Activated T-helper 2 cell treated with anti-CD3 and anti-CD28 coated beads, Interferon-gamma antibody, Interleukin-2, Interleukin-4, amounts not matched to agents 10 μg/mL and 5 μg/mL and 100 μg/mL, durations not matched to agents 14 hours and 24 hours and 36 hours (primary cell): ENCODE measurements at regions not wholly inside any gene's neighbourhood (a gene's known extent, or its start where the extent isn't known, plus 50 kb on each side); places are given as distances from the start of the nearest gene placed in this dataset.

Experiments used
- DNase-seq: peaks from one replicate; pipeline ENCODE4 v3.0.0; 2021; ENCODE audit warnings: low spot score
- H3K27ac Mint-ChIP-seq: one replicate; pipeline ENCODE4 v1.8.0; 2021; ENCODE audit warnings: mixed read lengths
- H3K27me3 Mint-ChIP-seq: one replicate; pipeline ENCODE4 v1.8.0; 2021; ENCODE audit warnings: low read depth, mixed read lengths
- H3K36me3 Mint-ChIP-seq: one replicate; pipeline ENCODE4 v1.8.0; 2021; ENCODE audit warnings: low read depth, mixed read lengths
- H3K4me1 Mint-ChIP-seq: one replicate; pipeline ENCODE4 v1.8.0; 2021; ENCODE audit warnings: low read depth, mixed read lengths
- H3K4me3 Mint-ChIP-seq: one replicate; pipeline ENCODE4 v1.8.0; 2021; ENCODE audit warnings: low read depth, mild to moderate bottlenecking, moderate library complexity, mixed read lengths
- H3K9me3 Mint-ChIP-seq: one replicate; pipeline ENCODE4 v1.8.0; 2021; ENCODE audit warnings: mixed read lengths
- intact Hi-C: fragments of 100-400 bp; cut with micrococcal nuclease; formaldehyde crosslinking; loops from one replicate; pipeline ENCODE4 v1.15.1; 2023

GRCh38 chr7:45368129-45368807, 205.9 kb upstream of the ADCY1 start:
- H3K4me3 Mint-ChIP-seq = no peak overlapping the region

GRCh38 chr7:45384499-45384898, 189.7 kb upstream of the ADCY1 start:
- no peaks in the 10 kb centered on the region for H3K9me3 Mint-ChIP-seq
- intact Hi-C loops = no loop called here
- no peak for DNase-seq
- no peaks in the 10 kb centered on the region for H3K4me1 Mint-ChIP-seq
- H3K27ac Mint-ChIP-seq = no peak overlapping the region
- no peaks in the 10 kb centered on the region for H3K27me3 Mint-ChIP-seq
- no peak overlapping the region for H3K4me3 Mint-ChIP-seq
- H3K36me3 Mint-ChIP-seq = no peaks in the 10 kb centered on the region

More at GRCh38 chr7:45368129-45368807, 205.9 kb upstream of the ADCY1 start:
- Mint-ChIP-seq H3K36me3 (no peaks in the 10 kb centered on the region), H3K4me1 (no peaks in the 10 kb centered on the region), H3K27me3 (peaks cover 6% of the 10 kb centered on the region), H3K27ac (no peak overlapping the region), H3K9me3 (no peaks in the 10 kb centered on the region)
- no peak for DNase-seq
- intact Hi-C loops = no loop called here

- no peak overlapping the region for H3K27ac Mint-ChIP-seq
- no peak for DNase-seq
- H3K27me3 Mint-ChIP-seq = no peaks in the 10 kb centered on the region
- no peaks in the 10 kb centered on the region for H3K36me3 Mint-ChIP-seq
- intact Hi-C loops = no loop called here
- H3K9me3 Mint-ChIP-seq = no peaks in the 10 kb centered on the region
- H3K4me3 Mint-ChIP-seq = no peak overlapping the region
- H3K4me1 Mint-ChIP-seq = no peaks in the 10 kb centered on the region
Measured at GRCh38 chr7:45387837-45388236, 186.3 kb upstream of the ADCY1 start.

GRCh38 chr7:45389073-45389872, 184.9 kb upstream of the ADCY1 start:
- H3K27ac Mint-ChIP-seq = no peak overlapping the region
- H3K27me3 Mint-ChIP-seq = no peaks in the 10 kb centered on the region
- no peaks in the 10 kb centered on the region for H3K4me1 Mint-ChIP-seq
- H3K4me3 Mint-ChIP-seq = no peak overlapping the region
- DNase-seq = no peak
- intact Hi-C loops = no loop called here
- no peaks in the 10 kb centered on the region for H3K36me3 Mint-ChIP-seq
- H3K9me3 Mint-ChIP-seq = peaks cover under 1% of the 10 kb centered on the region

- DNase-seq = no peak
- no peaks in the 10 kb centered on the region for H3K27me3 Mint-ChIP-seq
- no peaks in the 10 kb centered on the region for H3K4me1 Mint-ChIP-seq
- no peak overlapping the region for H3K4me3 Mint-ChIP-seq
- peaks cover 7% of the 10 kb centered on the region for H3K9me3 Mint-ChIP-seq
- intact Hi-C loops = no loop called here
- H3K36me3 Mint-ChIP-seq = no peaks in the 10 kb centered on the region
- no peak overlapping the region for H3K27ac Mint-ChIP-seq
Measured at GRCh38 chr7:45390180-45390579, 184.0 kb upstream of the ADCY1 start.

- H3K27ac Mint-ChIP-seq = no peak overlapping the region
- H3K4me3 Mint-ChIP-seq = no peak overlapping the region
- H3K27me3 Mint-ChIP-seq = no peaks in the 10 kb centered on the region
- no peak for DNase-seq
- intact Hi-C loops = no loop called here
- H3K9me3 Mint-ChIP-seq = peaks cover 7% of the 10 kb centered on the region
- no peaks in the 10 kb centered on the region for H3K4me1 Mint-ChIP-seq
- no peaks in the 10 kb centered on the region for H3K36me3 Mint-ChIP-seq
Measured at GRCh38 chr7:45390731-45391130, 183.4 kb upstream of the ADCY1 start.

- Mint-ChIP-seq H3K4me1 (no peaks in the 10 kb centered on the region), H3K27me3 (no peaks in the 10 kb centered on the region), H3K4me3 (no peak overlapping the region)
Measured at GRCh38 chr7:45391618-45392451, 182.3 kb upstream of the ADCY1 start.

GRCh38 chr7:45394117-45394708, 180.0 kb upstream of the ADCY1 start:
- intact Hi-C loops = no loop called here
- H3K4me1 Mint-ChIP-seq = no peaks in the 10 kb centered on the region
- no peak overlapping the region for H3K27ac Mint-ChIP-seq
- H3K4me3 Mint-ChIP-seq = no peak overlapping the region
- peaks cover 7% of the 10 kb centered on the region for H3K9me3 Mint-ChIP-seq
- no peak for DNase-seq
- H3K36me3 Mint-ChIP-seq = no peaks in the 10 kb centered on the region
- H3K27me3 Mint-ChIP-seq = no peaks in the 10 kb centered on the region

More at GRCh38 chr7:45391618-45392451, 182.3 kb upstream of the ADCY1 start:
- intact Hi-C loops = no loop called here
- peaks cover 7% of the 10 kb centered on the region for H3K9me3 Mint-ChIP-seq
- no peak for DNase-seq
- H3K36me3 Mint-ChIP-seq = no peaks in the 10 kb centered on the region
- H3K27ac Mint-ChIP-seq = no peak overlapping the region

- H3K27ac Mint-ChIP-seq = no peak overlapping the region
- intact Hi-C loops = no loop called here
- peaks cover 11% of the 10 kb centered on the region for H3K4me1 Mint-ChIP-seq
- H3K36me3 Mint-ChIP-seq = no peaks in the 10 kb centered on the region
- no peaks in the 10 kb centered on the region for H3K27me3 Mint-ChIP-seq
- H3K9me3 Mint-ChIP-seq = peaks cover 12% of the 10 kb centered on the region
- no peak overlapping the region for H3K4me3 Mint-ChIP-seq
- DNase-seq = no peak
Measured at GRCh38 chr7:45399069-45399468, 175.1 kb upstream of the ADCY1 start.

- Mint-ChIP-seq H3K27ac (no peak overlapping the region), H3K9me3 (peaks cover 5% of the 10 kb centered on the region), H3K4me3 (no peak overlapping the region), H3K36me3 (no peaks in the 10 kb centered on the region), H3K4me1 (peaks cover 11% of the 10 kb centered on the region), H3K27me3 (no peaks in the 10 kb centered on the region)
- intact Hi-C loops = loop anchor here (5.0 kb wide), 1 partner anchor 47 kb away; no protein-coding TSS in a partner anchor
- no peak for DNase-seq
Measured at GRCh38 chr7:45400680-45401079, 173.5 kb upstream of the ADCY1 start.

- intact Hi-C loops = loop anchor here (5.0 kb wide), 1 partner anchor 46 kb away; no protein-coding TSS in a partner anchor
- no peak for DNase-seq
- Mint-ChIP-seq H3K27ac (no peak overlapping the region), H3K9me3 (peaks cover 5% of the 10 kb centered on the region), H3K36me3 (no peaks in the 10 kb centered on the region), H3K4me1 (peaks cover 11% of the 10 kb centered on the region), H3K27me3 (no peaks in the 10 kb centered on the region), H3K4me3 (no peak overlapping the region)
Measured at GRCh38 chr7:45401155-45401554, 173.0 kb upstream of the ADCY1 start.

GRCh38 chr7:45401851-45402250, 172.3 kb upstream of the ADCY1 start:
- no peaks in the 10 kb centered on the region for H3K27me3 Mint-ChIP-seq
- peaks cover 11% of the 10 kb centered on the region for H3K4me1 Mint-ChIP-seq
- no peaks in the 10 kb centered on the region for H3K36me3 Mint-ChIP-seq
- intact Hi-C loops = loop anchor here (5.0 kb wide), 1 partner anchor 45 kb away; no protein-coding TSS in a partner anchor
- no peak overlapping the region for H3K4me3 Mint-ChIP-seq
- H3K9me3 Mint-ChIP-seq = peaks cover 5% of the 10 kb centered on the region
- DNase-seq = no peak
- H3K27ac Mint-ChIP-seq = no peak overlapping the region
